ENCODE measurements at regions not wholly inside any gene's neighbourhood (a gene's known extent, or its start where the extent isn't known, plus 50 kb on each side); places are given as distances from the start of the nearest gene placed in this dataset.

- no peaks in the 10 kb centered on the region for H3K9me3 ChIP-seq (ENCODE audit: control insufficient read depth in 4 of 4, low read length in 3 of 4)
- peaks cover 0 to 27% (median 6%) of the 10 kb centered on the region in 4 donors for H3K4me1 ChIP-seq (ENCODE audit: control insufficient read depth in 4 of 4, insufficient read depth in 4 of 4, low read length in 3 of 4)
- no peak overlapping the region for H3K27ac ChIP-seq (ENCODE audit: low read depth in 1 of 2, low read length in 2 of 2)
- H3K9ac ChIP-seq (ENCODE audit: low read depth in 1 of 2, low read length in 2 of 2): no peak overlapping the region
- no peaks in the 10 kb centered on the region for H3K27me3 ChIP-seq (ENCODE audit: control insufficient read depth in 4 of 4, insufficient read depth in 4 of 4, low read length in 3 of 4)
- no peak for DNase-seq (ENCODE audit: low spot score)
- TF ChIP-seq YY1 (IDR thresholded peaks at IDR 0.05) (no peak), REST (IDR thresholded peaks at IDR 0.05) (no peak), FOXA1 (IDR thresholded peaks at IDR 0.05) (no peak), GABPA (IDR thresholded peaks at IDR 0.05 in 1 of 2, conservative IDR thresholded peaks at IDR 0.05 in 1 of 2) (no peak), HNF4G (IDR thresholded peaks at IDR 0.05) (no peak), RAD21 (IDR thresholded peaks at IDR 0.05) (no peak)
- 96% methylated on average over 7 of the region's 7 CpGs for WGBS
- no peak overlapping the region for H3K4me3 ChIP-seq (ENCODE audit: low read depth in 1 of 3, low read length in 3 of 3)
- no peaks in the 10 kb centered on the region for H3K36me3 ChIP-seq (ENCODE audit: control insufficient read depth in 4 of 4, insufficient read depth in 3 of 4, low read depth in 1 of 4, low read length in 3 of 4)
Measured at GRCh38 chr20:53832499-53832898, 237.9 kb downstream of the BCAS1 start.

GRCh38 chr20:53831812-53832211 lies 238.2 kb upstream of the ZNF217 start:
- H3K27ac ChIP-seq (ENCODE audit: low read depth in 1 of 2, low read length in 2 of 2): no peak overlapping the region
- 95% methylated on average over 3 of the region's 3 CpGs for WGBS
- TF ChIP-seq JUND (IDR thresholded peaks at IDR 0.05) (no peak), TAF1 (conservative IDR thresholded peaks at IDR 0.05) (no peak), MAX (IDR thresholded peaks at IDR 0.05) (no peak), NR2F2 (IDR thresholded peaks at IDR 0.05) (no peak), FOXA2 (IDR thresholded peaks at IDR 0.05) (no peak)

GRCh38 chr20:53831228-53831627 lies 237.6 kb upstream of the ZNF217 start:
- Histone ChIP-seq H3K9me3 (ENCODE audit: control insufficient read depth in 4 of 4, low read length in 3 of 4) (no peaks in the 10 kb centered on the region), H3K27ac (ENCODE audit: low read depth in 1 of 2, low read length in 2 of 2) (no peak overlapping the region), H3K4me1 (ENCODE audit: control insufficient read depth in 4 of 4, insufficient read depth in 4 of 4, low read length in 3 of 4) (peaks cover 2 to 27% (median 6%) of the 10 kb centered on the region in 4 donors), H3K4me3 (ENCODE audit: low read depth in 1 of 3, low read length in 3 of 3) (no peak overlapping the region), H3K36me3 (ENCODE audit: control insufficient read depth in 4 of 4, insufficient read depth in 3 of 4, low read depth in 1 of 4, low read length in 3 of 4) (no peaks in the 10 kb centered on the region), H3K9ac (ENCODE audit: low read depth in 1 of 2, low read length in 2 of 2) (no peak overlapping the region), H3K27me3 (ENCODE audit: control insufficient read depth in 4 of 4, insufficient read depth in 4 of 4, low read length in 3 of 4) (no peaks in the 10 kb centered on the region)
- DNase-seq (ENCODE audit: low spot score): no peak
- TF ChIP-seq RAD21 (IDR thresholded peaks at IDR 0.05) (no peak), REST (IDR thresholded peaks at IDR 0.05) (no peak), SP1 (IDR thresholded peaks at IDR 0.05) (no peak), RXRA (IDR thresholded peaks at IDR 0.05) (no peak), YY1 (IDR thresholded peaks at IDR 0.05) (no peak), HNF4G (IDR thresholded peaks at IDR 0.05) (no peak), GABPA (IDR thresholded peaks at IDR 0.05 in 1 of 2, conservative IDR thresholded peaks at IDR 0.05 in 1 of 2) (no peak), HNF4A (conservative IDR thresholded peaks at IDR 0.05) (no peak), ZBTB33 (IDR thresholded peaks at IDR 0.05) (no peak), FOXA2 (IDR thresholded peaks at IDR 0.05) (no peak), NR2F2 (IDR thresholded peaks at IDR 0.05) (no peak), MAX (IDR thresholded peaks at IDR 0.05) (no peak)
- WGBS: 95% methylated on average over 5 of the region's 5 CpGs

More at GRCh38 chr20:53831812-53832211, 238.2 kb upstream of the ZNF217 start:
- no peaks in the 10 kb centered on the region for H3K36me3 ChIP-seq (ENCODE audit: control insufficient read depth in 4 of 4, insufficient read depth in 3 of 4, low read depth in 1 of 4, low read length in 3 of 4)
- H3K4me1 ChIP-seq (ENCODE audit: control insufficient read depth in 4 of 4, insufficient read depth in 4 of 4, low read length in 3 of 4): peaks cover 2 to 27% (median 6%) of the 10 kb centered on the region in 4 donors
- no peak for DNase-seq (ENCODE audit: low spot score)
- no peak overlapping the region for H3K9ac ChIP-seq (ENCODE audit: low read depth in 1 of 2, low read length in 2 of 2)
- no peak overlapping the region for H3K4me3 ChIP-seq (ENCODE audit: low read depth in 1 of 3, low read length in 3 of 3)
- no peaks in the 10 kb centered on the region for H3K27me3 ChIP-seq (ENCODE audit: control insufficient read depth in 4 of 4, insufficient read depth in 4 of 4, low read length in 3 of 4)
- H3K9me3 ChIP-seq (ENCODE audit: control insufficient read depth in 4 of 4, low read length in 3 of 4): no peaks in the 10 kb centered on the region

Measured in liver (tissue), 7 donors.